Stomach (tissue), 4 donors: ENCODE measurements at regions not wholly inside any gene's neighbourhood (a gene's known extent, or its start where the extent isn't known, plus 50 kb on each side); places are given as distances from the start of the nearest gene placed in this dataset.

ENCODE experiments used
- CTCF ChIP-seq, 7 experiments: fragments of 450-650 bp in 4 of 7; fragments of 200-600 bp in 3 of 7; sonication (generic) in 3 of 7; IDR thresholded peaks; one replicate each; pipeline ENCODE4 v1.5.1; 2016 to 2019; ENCODE audit warnings: antibody characterized with exemption in 7 of 7, control low read depth in 2 of 7, mild to moderate bottlenecking in 1 of 7
- EP300 ChIP-seq: sonication (generic); formaldehyde crosslinking; IDR thresholded peaks from one replicate; pipeline ENCODE4 v1.6.1; 2017; ENCODE audit warnings: antibody characterized with exemption
- POLR2A ChIP-seq, 4 donors: fragments of 450-650 bp; IDR thresholded peaks; one replicate each; pipeline ENCODE4 v1.6.1; 2016; ENCODE audit warnings: antibody characterized with exemption in 4 of 4, control low read depth in 2 of 4, mild to moderate bottlenecking in 1 of 4, moderate library complexity in 1 of 4
- POLR2AphosphoS5 ChIP-seq, 3 donors: sonication (generic); formaldehyde crosslinking; IDR thresholded peaks; one replicate each; pipeline ENCODE4 v1.6.1; 2016; ENCODE audit warnings: antibody characterized with exemption in 3 of 3

GRCh38 chr6:126949786-126950185, 168.7 kb upstream of the RSPO3 start:
- TF ChIP-seq POLR2AphosphoS5 (IDR thresholded peaks at IDR 0.05), result no peak
- no peak for TF ChIP-seq CTCF (IDR thresholded peaks at IDR 0.05)
- TF ChIP-seq POLR2A (IDR thresholded peaks at IDR 0.05), result no peak
- TF ChIP-seq EP300, result no peak
